ENCODE measurements at regions not wholly inside any gene's neighbourhood (a gene's known extent, or its start where the extent isn't known, plus 50 kb on each side); places are given as distances from the start of the nearest gene placed in this dataset.
A peak's percentile ranks its signal among the peaks of the same experiment; 100 is the strongest.

DNA sequence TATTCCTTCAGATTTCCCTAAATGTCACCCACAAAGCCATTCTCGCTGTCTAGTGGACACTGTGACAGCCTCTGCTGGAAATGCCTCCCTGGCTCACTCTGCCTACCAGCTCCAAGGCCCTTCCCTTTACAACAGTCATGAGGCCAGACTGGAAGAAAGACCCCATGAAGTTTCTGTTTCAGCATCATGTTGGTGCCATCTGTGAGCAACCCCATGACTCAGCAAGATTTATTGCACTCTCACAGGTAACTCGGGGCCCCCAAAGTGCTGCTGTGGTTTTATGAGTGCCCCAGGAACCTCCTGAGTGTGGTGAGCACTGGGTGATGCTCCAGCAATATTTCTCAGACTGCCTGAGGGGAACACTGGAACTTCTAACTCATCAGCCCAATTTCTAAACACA, 218.6 kb downstream of the ZNF33B start:
- Histone ChIP-seq H3K23ac (ENCODE audit: low read length) (no peak overlapping the region), H2BK5ac (ENCODE audit: low read depth, low read length, poor library complexity) (no peak overlapping the region)

GRCh38 chr10:42380926-42381547, 257.3 kb downstream of the ZNF33B start:
- Histone ChIP-seq H3K9ac (ENCODE audit: low read length) (no peak overlapping the region), H3K18ac (ENCODE audit: low read length) (no peak overlapping the region), H3K36me3 (ENCODE audit: control insufficient read depth in 1 of 2, insufficient read depth in 2 of 2, low read length in 2 of 2) (no peaks in the 10 kb centered on the region), H3K4me3 (ENCODE audit: low read depth, low read length) (no peak overlapping the region), H3K4ac (ENCODE audit: low read depth, low read length) (no peak overlapping the region), H3K79me2 (ENCODE audit: control insufficient read depth, insufficient read depth, low read length, poor library complexity) (no peaks in the 10 kb centered on the region), H2BK5ac (ENCODE audit: low read depth, low read length, poor library complexity) (no peak overlapping the region), H4K12ac (ENCODE audit: low read depth, low read length) (no peak overlapping the region), H3K4me1 (ENCODE audit: control insufficient read depth in 1 of 2, insufficient read depth in 2 of 2, low read length in 2 of 2) (no peaks in the 10 kb centered on the region), H3K9me3 (ENCODE audit: insufficient read depth, low read depth, low read length) (peaks cover 17% of the 10 kb centered on the region), H3K27ac (ENCODE audit: low read depth, low read length) (no peak overlapping the region), H4K8ac (ENCODE audit: low read depth, low read length) (no peak overlapping the region), H3K23ac (ENCODE audit: low read length) (no peak overlapping the region), H3K4me2 (ENCODE audit: low read length) (no peak overlapping the region), H2BK120ac (ENCODE audit: insufficient read depth, low read length, poor library complexity) (no peak overlapping the region), H3K27me3 (ENCODE audit: insufficient read depth, low read length) (no peaks in the 10 kb centered on the region), H2BK12ac (ENCODE audit: low read length) (no peak overlapping the region), H3K79me1 (ENCODE audit: low read length) (no peaks in the 10 kb centered on the region), H4K91ac (ENCODE audit: low read depth, low read length) (no peak overlapping the region), H2AFZ (ENCODE audit: insufficient read depth, low read length, poor library complexity) (no peak overlapping the region), H3K14ac (ENCODE audit: low read length) (no peak overlapping the region), H2AK5ac (ENCODE audit: low read length) (no peak overlapping the region)
- no peak for DNase-seq
- WGBS (ENCODE audit: extremely low coverage, insufficient coverage, insufficient read length): no CpG with 5 or more reads among the region's 7 CpGs

More for the DNA sequence above, 218.6 kb downstream of the ZNF33B start:
- DNase-seq: no peak
- H3K18ac ChIP-seq (ENCODE audit: low read length): no peak overlapping the region
- WGBS (ENCODE audit: extremely low coverage, insufficient coverage, insufficient read length): no CpG with 5 or more reads among the region's 2 CpGs
- H3K4me1 ChIP-seq (ENCODE audit: control insufficient read depth in 1 of 2, insufficient read depth in 2 of 2, low read length in 2 of 2): no peaks in the 10 kb centered on the region
- no peak overlapping the region for H3K14ac ChIP-seq (ENCODE audit: low read length)
- H3K79me2 ChIP-seq (ENCODE audit: control insufficient read depth, insufficient read depth, low read length, poor library complexity): no peaks in the 10 kb centered on the region
- no peak overlapping the region for H4K91ac ChIP-seq (ENCODE audit: low read depth, low read length)
- no peak overlapping the region for H2BK12ac ChIP-seq (ENCODE audit: low read length)
- no peak overlapping the region for H3K27ac ChIP-seq (ENCODE audit: low read depth, low read length)
- no peak overlapping the region for H3K9ac ChIP-seq (ENCODE audit: low read length)
- no peaks in the 10 kb centered on the region for H3K79me1 ChIP-seq (ENCODE audit: low read length)
- no peak overlapping the region for H2BK120ac ChIP-seq (ENCODE audit: insufficient read depth, low read length, poor library complexity)
- no peak overlapping the region for H4K8ac ChIP-seq (ENCODE audit: low read depth, low read length)
- no peaks in the 10 kb centered on the region for H3K36me3 ChIP-seq (ENCODE audit: control insufficient read depth in 1 of 2, insufficient read depth in 2 of 2, low read length in 2 of 2)
- H2AFZ ChIP-seq (ENCODE audit: insufficient read depth, low read length, poor library complexity): no peak overlapping the region
- no peak overlapping the region for H3K4ac ChIP-seq (ENCODE audit: low read depth, low read length)
- no peak overlapping the region for H2AK5ac ChIP-seq (ENCODE audit: low read length)
- H3K4me3 ChIP-seq (ENCODE audit: low read depth, low read length): no peak overlapping the region
- no peak overlapping the region for H3K4me2 ChIP-seq (ENCODE audit: low read length)
- H4K12ac ChIP-seq (ENCODE audit: low read depth, low read length): no peak overlapping the region
- peaks cover 38% of the 10 kb centered on the region for H3K9me3 ChIP-seq (ENCODE audit: insufficient read depth, low read depth, low read length)
- no peaks in the 10 kb centered on the region for H3K27me3 ChIP-seq (ENCODE audit: insufficient read depth, low read length)

- Histone ChIP-seq H2AFZ (ENCODE audit: insufficient read depth, low read length, poor library complexity) (no peak overlapping the region), H3K9me3 (ENCODE audit: insufficient read depth, low read depth, low read length) (peaks cover 21% of the 10 kb centered on the region), H3K9ac (ENCODE audit: low read length) (no peak overlapping the region), H2BK120ac (ENCODE audit: insufficient read depth, low read length, poor library complexity) (no peak overlapping the region), H3K4ac (ENCODE audit: low read depth, low read length) (no peak overlapping the region), H2BK5ac (ENCODE audit: low read depth, low read length, poor library complexity) (no peak overlapping the region), H2AK5ac (ENCODE audit: low read length) (no peak overlapping the region), H3K79me2 (ENCODE audit: control insufficient read depth, insufficient read depth, low read length, poor library complexity) (no peaks in the 10 kb centered on the region), H3K14ac (ENCODE audit: low read length) (no peak overlapping the region), H3K4me2 (ENCODE audit: low read length) (peak overlapping the region; percentile 12), H3K18ac (ENCODE audit: low read length) (no peak overlapping the region), H2BK12ac (ENCODE audit: low read length) (no peak overlapping the region), H4K8ac (ENCODE audit: low read depth, low read length) (no peak overlapping the region), H3K23ac (ENCODE audit: low read length) (no peak overlapping the region), H3K36me3 (ENCODE audit: control insufficient read depth in 1 of 2, insufficient read depth in 2 of 2, low read length in 2 of 2) (no peaks in the 10 kb centered on the region), H3K4me1 (ENCODE audit: control insufficient read depth in 1 of 2, insufficient read depth in 2 of 2, low read length in 2 of 2) (no peaks in the 10 kb centered on the region), H4K12ac (ENCODE audit: low read depth, low read length) (no peak overlapping the region), H3K4me3 (ENCODE audit: low read depth, low read length) (peak overlapping the region; percentile 62), H3K79me1 (ENCODE audit: low read length) (no peaks in the 10 kb centered on the region), H4K91ac (ENCODE audit: low read depth, low read length) (no peak overlapping the region), H3K27ac (ENCODE audit: low read depth, low read length) (no peak overlapping the region), H3K27me3 (ENCODE audit: insufficient read depth, low read length) (no peaks in the 10 kb centered on the region)
- no CpG with 5 or more reads among the region's 33 CpGs for WGBS (ENCODE audit: extremely low coverage, insufficient coverage, insufficient read length)
- DNase-seq: peak; percentile 86 to 90
Measured at GRCh38 chr10:42367532-42368230, 270.7 kb downstream of the ZNF33B start.

GRCh38 chr10:42351745-42352144, 286.6 kb downstream of the ZNF33B start:
- no peaks in the 10 kb centered on the region for H3K79me1 ChIP-seq (ENCODE audit: low read length)
- H4K8ac ChIP-seq (ENCODE audit: low read depth, low read length): no peak overlapping the region
- no peak overlapping the region for H3K4me2 ChIP-seq (ENCODE audit: low read length)
- no peak overlapping the region for H3K18ac ChIP-seq (ENCODE audit: low read length)
- H2AFZ ChIP-seq (ENCODE audit: insufficient read depth, low read length, poor library complexity): no peak overlapping the region
- no peaks in the 10 kb centered on the region for H3K36me3 ChIP-seq (ENCODE audit: control insufficient read depth in 1 of 2, insufficient read depth in 2 of 2, low read length in 2 of 2)
- H2BK120ac ChIP-seq (ENCODE audit: insufficient read depth, low read length, poor library complexity): no peak overlapping the region
- no CpG with 5 or more reads among the region's 1 CpG for WGBS (ENCODE audit: extremely low coverage, insufficient coverage, insufficient read length)
- H3K4me1 ChIP-seq (ENCODE audit: control insufficient read depth in 1 of 2, insufficient read depth in 2 of 2, low read length in 2 of 2): no peaks in the 10 kb centered on the region
- H2BK12ac ChIP-seq (ENCODE audit: low read length): no peak overlapping the region
- no peak overlapping the region for H3K4me3 ChIP-seq (ENCODE audit: low read depth, low read length)
- no peak overlapping the region for H3K14ac ChIP-seq (ENCODE audit: low read length)
- no peak overlapping the region for H4K91ac ChIP-seq (ENCODE audit: low read depth, low read length)
- H2AK5ac ChIP-seq (ENCODE audit: low read length): no peak overlapping the region
- no peaks in the 10 kb centered on the region for H3K27me3 ChIP-seq (ENCODE audit: insufficient read depth, low read length)
- DNase-seq: no peak
- H2BK5ac ChIP-seq (ENCODE audit: low read depth, low read length, poor library complexity): no peak overlapping the region
- H3K4ac ChIP-seq (ENCODE audit: low read depth, low read length): no peak overlapping the region
- H4K12ac ChIP-seq (ENCODE audit: low read depth, low read length): no peak overlapping the region
- no peak overlapping the region for H3K9ac ChIP-seq (ENCODE audit: low read length)
- H3K79me2 ChIP-seq (ENCODE audit: control insufficient read depth, insufficient read depth, low read length, poor library complexity): no peaks in the 10 kb centered on the region
- no peak overlapping the region for H3K23ac ChIP-seq (ENCODE audit: low read length)
- H3K9me3 ChIP-seq (ENCODE audit: insufficient read depth, low read depth, low read length): no peaks in the 10 kb centered on the region
- no peak overlapping the region for H3K27ac ChIP-seq (ENCODE audit: low read depth, low read length)

Measured in trophoblast cell (in vitro differentiated cells and primary cell).